ENCODE measurements at regions not wholly inside any gene's neighbourhood (a gene's known extent, or its start where the extent isn't known, plus 50 kb on each side); places are given as distances from the start of the nearest gene placed in this dataset.

DNA sequence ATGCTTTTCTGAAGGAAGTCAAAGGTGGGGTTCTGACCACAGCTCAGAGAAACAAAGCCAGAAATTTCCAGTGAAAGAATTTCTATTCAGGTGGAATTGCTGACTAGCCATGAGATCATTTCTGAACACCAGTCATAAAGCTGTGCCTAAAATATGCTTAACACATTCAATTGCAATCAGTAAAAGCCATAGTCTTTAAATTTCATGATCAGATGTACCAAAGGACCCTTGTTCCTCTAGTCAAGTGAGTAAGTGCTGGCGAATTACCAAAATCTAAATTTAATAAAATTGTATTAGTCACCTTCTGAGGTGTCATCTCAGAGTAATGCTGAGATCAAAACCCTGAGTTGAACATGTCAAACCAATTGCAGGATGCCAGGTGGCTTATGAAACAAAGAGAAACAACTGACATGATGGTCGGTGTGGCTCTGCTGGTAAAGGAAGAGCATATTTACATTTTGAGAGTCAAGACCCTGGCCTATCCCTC lies 334.2 kb upstream of the CCNH start:
- TF ChIP-seq, protein P1, sequence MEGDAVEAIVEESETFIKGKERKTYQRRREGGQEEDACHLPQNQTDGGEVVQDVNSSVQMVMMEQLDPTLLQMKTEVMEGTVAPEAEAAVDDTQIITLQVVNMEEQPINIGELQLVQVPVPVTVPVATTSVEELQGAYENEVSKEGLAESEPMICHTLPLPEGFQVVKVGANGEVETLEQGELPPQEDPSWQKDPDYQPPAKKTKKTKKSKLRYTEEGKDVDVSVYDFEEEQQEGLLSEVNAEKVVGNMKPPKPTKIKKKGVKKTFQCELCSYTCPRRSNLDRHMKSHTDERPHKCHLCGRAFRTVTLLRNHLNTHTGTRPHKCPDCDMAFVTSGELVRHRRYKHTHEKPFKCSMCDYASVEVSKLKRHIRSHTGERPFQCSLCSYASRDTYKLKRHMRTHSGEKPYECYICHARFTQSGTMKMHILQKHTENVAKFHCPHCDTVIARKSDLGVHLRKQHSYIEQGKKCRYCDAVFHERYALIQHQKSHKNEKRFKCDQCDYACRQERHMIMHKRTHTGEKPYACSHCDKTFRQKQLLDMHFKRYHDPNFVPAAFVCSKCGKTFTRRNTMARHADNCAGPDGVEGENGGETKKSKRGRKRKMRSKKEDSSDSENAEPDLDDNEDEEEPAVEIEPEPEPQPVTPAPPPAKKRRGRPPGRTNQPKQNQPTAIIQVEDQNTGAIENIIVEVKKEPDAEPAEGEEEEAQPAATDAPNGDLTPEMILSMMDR (conservative IDR thresholded peaks at IDR 0.05 in 1 of 2, IDR thresholded peaks at IDR 0.05 in 1 of 2; ENCODE audit: low read depth in 1 of 2, low read length in 2 of 2): no peak
- no peak for TF ChIP-seq EZH2 (IDR thresholded peaks at IDR 0.05; ENCODE audit: low read length, missing control alignments)
